BLaER1 (cell line): ENCODE measurements at regions not wholly inside any gene's neighbourhood (a gene's known extent, or its start where the extent isn't known, plus 50 kb on each side); places are given as distances from the start of the nearest gene placed in this dataset.

Experiments
- H3K27ac ChIP-seq: shearing (Covaris generic); formaldehyde crosslinking; 2 replicates; pipeline ENCODE4 v1.8.1; 2022
- H3K27me3 ChIP-seq: shearing (Covaris generic); formaldehyde crosslinking; 2 replicates; pipeline ENCODE4 v1.8.1; 2022
- H3K36me3 ChIP-seq: shearing (Covaris generic); formaldehyde crosslinking; 2 replicates; pipeline ENCODE4 v1.8.1; 2022
- H3K4me1 ChIP-seq: shearing (Covaris generic); formaldehyde crosslinking; 2 replicates; pipeline ENCODE4 v1.8.1; 2022
- H3K4me2 ChIP-seq: shearing (Covaris generic); formaldehyde crosslinking; 2 replicates; pipeline ENCODE4 v1.8.1; 2022
- H3K4me3 ChIP-seq: shearing (Covaris generic); formaldehyde crosslinking; 2 replicates; pipeline ENCODE4 v1.8.1; 2022
- H3K9ac ChIP-seq: shearing (Covaris generic); formaldehyde crosslinking; 2 replicates; pipeline ENCODE4 v1.8.1; 2022
- H3K9me3 ChIP-seq: shearing (Covaris generic); formaldehyde crosslinking; 2 replicates; pipeline ENCODE4 v1.8.1; 2022
- H4K20me1 ChIP-seq: shearing (Covaris generic); formaldehyde crosslinking; 2 replicates; pipeline ENCODE4 v1.8.1; 2022
- Cebpa-rat ChIP-seq: shearing (Covaris generic); IDR thresholded peaks from 2 replicates; pipeline ENCODE4 v1.8.1; 2022

DNA sequence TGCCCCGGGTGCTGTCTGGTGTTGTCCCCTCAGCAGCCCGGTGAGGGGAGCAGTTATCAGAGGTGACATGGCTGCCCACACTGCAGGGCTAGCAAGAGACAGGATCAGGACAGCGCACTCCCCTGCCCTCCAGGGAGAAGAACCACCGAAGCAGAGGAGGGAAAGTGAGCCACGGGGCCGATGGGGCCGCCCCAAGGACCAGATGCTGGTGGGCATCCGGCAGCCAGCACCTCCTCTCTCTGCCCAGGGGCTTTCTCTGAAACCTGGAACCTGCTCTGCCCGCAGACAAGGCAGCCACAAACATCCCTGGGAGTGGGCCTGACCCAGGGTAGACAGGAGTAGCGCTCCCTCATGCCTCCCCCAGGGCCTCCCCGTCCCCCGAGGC, 163.0 kb upstream of the CST7 start:
- Histone ChIP-seq H3K27me3 (no peaks in the 10 kb centered on the region), H3K4me2 (peak overlapping the region; percentile 89), H4K20me1 (no peaks in the 10 kb centered on the region), H3K4me1 (peaks cover 100% of the 10 kb centered on the region), H3K36me3 (no peaks in the 10 kb centered on the region), H3K9me3 (no peaks in the 10 kb centered on the region), H3K4me3 (no peak overlapping the region), H3K9ac (peak overlapping the region; percentile 63), H3K27ac (peak overlapping the region; percentile 80)
- no peak for TF ChIP-seq Cebpa-rat

GRCh38 chr20:24786646-24787045, 162.4 kb upstream of the CST7 start:
- Histone ChIP-seq H3K4me1 (peaks cover 100% of the 10 kb centered on the region), H3K9me3 (no peaks in the 10 kb centered on the region), H3K27ac (peak overlapping the region; percentile 80), H4K20me1 (no peaks in the 10 kb centered on the region), H3K4me3 (no peak overlapping the region; the same call in 1 of the 2 replicates), H3K4me2 (peak overlapping the region; percentile 89), H3K27me3 (no peaks in the 10 kb centered on the region), H3K36me3 (no peaks in the 10 kb centered on the region), H3K9ac (peak overlapping the region; percentile 63)
- no peak for TF ChIP-seq Cebpa-rat

DNA sequence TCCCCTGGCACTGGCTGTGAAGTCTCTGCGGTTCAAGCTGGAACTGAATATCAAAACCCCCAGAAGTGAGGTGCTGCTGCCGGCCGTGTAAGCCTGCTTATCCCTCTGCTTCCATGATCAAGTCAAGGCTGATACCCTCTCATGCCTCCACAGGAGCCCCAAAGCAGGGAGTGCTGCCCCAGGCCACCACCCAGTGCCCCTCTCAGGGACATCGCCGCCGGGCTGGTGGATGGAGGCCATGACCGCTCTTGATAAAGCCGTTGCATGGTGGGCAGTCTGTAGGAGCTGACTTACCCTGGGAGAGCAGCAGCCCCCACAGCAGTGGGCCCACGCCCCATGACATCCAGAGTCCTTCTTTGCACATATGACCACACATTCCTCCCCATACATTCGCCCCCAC, 162.0 kb upstream of the CST7 start:
- H3K36me3 ChIP-seq, result no peaks in the 10 kb centered on the region
- peak overlapping the region; percentile 27 for H3K4me3 ChIP-seq
- H3K27ac ChIP-seq, result peak overlapping the region; percentile 80
- peak overlapping the region; percentile 63; the same call in 1 of the 2 replicates for H3K9ac ChIP-seq
- H3K9me3 ChIP-seq, result no peaks in the 10 kb centered on the region
- H3K27me3 ChIP-seq, result no peaks in the 10 kb centered on the region
- no peak for TF ChIP-seq Cebpa-rat
- H3K4me1 ChIP-seq, result peaks cover 100% of the 10 kb centered on the region
- no peaks in the 10 kb centered on the region for H4K20me1 ChIP-seq
- peak overlapping the region; percentile 89 for H3K4me2 ChIP-seq

- Histone ChIP-seq H3K9me3 (no peaks in the 10 kb centered on the region), H3K36me3 (no peaks in the 10 kb centered on the region), H3K9ac (peak overlapping the region; percentile 63; the same call in 1 of the 2 replicates), H4K20me1 (no peaks in the 10 kb centered on the region), H3K4me2 (peak overlapping the region; percentile 89), H3K27ac (peak overlapping the region; percentile 80), H3K27me3 (no peaks in the 10 kb centered on the region), H3K4me3 (peak overlapping the region; percentile 27; the same call in 1 of the 2 replicates), H3K4me1 (peaks cover 96% of the 10 kb centered on the region)
- TF ChIP-seq Cebpa-rat, result no peak
Observed at GRCh38 chr20:24787621-24788020, 161.4 kb upstream of the CST7 start.

DNA sequence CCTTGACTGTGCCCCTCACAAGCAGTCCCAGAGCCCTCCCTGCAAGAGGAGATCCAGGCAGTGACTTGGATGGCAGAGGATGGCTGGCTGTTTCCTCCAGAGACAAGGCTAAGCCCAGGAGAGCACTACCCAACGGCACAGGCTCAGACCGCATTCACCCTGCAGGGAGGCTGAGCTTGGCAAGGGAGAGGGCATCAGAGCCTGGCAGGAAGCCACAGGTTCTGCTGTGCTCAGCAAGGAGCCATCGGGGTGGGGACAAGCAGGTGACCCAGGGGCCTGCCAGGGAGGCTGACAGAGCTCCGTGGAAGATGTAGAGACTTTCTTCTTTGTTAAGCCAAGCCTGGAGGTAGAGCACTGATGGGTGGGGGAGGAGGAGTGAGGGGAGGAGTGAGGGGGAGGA, 159.2 kb upstream of the CST7 start:
- peaks cover 73% of the 10 kb centered on the region for H3K4me1 ChIP-seq

GRCh38 chr20:24790746-24791283, 158.3 kb upstream of the CST7 start:
- Histone ChIP-seq H3K9ac (peak overlapping the region; percentile 25; the same call in 1 of the 2 replicates), H3K4me1 (peaks cover 72% of the 10 kb centered on the region), H3K9me3 (no peaks in the 10 kb centered on the region), H3K4me3 (no peak overlapping the region), H3K27ac (peak overlapping the region; percentile 23; the same call in 1 of the 2 replicates), H4K20me1 (no peaks in the 10 kb centered on the region), H3K27me3 (no peaks in the 10 kb centered on the region), H3K4me2 (peak overlapping the region; percentile 89), H3K36me3 (no peaks in the 10 kb centered on the region)
- TF ChIP-seq Cebpa-rat, result no peak

More for the DNA sequence above, 159.2 kb upstream of the CST7 start:
- Histone ChIP-seq H3K27me3 (no peaks in the 10 kb centered on the region), H3K9me3 (no peaks in the 10 kb centered on the region), H3K4me2 (peak overlapping the region; percentile 89), H3K27ac (no peak overlapping the region), H3K4me3 (0 out of 2 replicates have a peak overlapping the region, but pooled peaks have one; percentile 2), H3K9ac (no peak overlapping the region; the same call in 1 of the 2 replicates), H3K36me3 (no peaks in the 10 kb centered on the region), H4K20me1 (no peaks in the 10 kb centered on the region)
- TF ChIP-seq Cebpa-rat, result no peak

DNA sequence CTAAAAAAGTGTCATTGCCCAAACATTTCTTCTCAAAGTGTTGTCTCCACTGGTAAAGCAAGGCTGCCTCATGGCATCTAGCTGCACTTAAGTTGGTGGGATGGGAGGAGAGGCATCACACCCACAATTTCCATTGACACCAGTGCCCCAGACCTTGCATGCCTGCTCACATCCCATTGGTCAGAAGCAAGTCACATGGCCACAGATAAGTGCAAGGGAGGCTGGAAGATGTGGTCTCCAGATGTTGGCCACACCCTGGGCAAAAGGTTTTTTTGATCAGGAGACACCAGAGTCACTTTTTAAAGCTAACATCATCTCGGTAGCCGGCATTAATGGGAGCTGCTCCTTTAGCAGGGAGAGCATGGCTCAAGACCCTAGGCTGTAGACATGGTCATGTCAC, 157.1 kb upstream of the CST7 start:
- Histone ChIP-seq H3K36me3 (no peaks in the 10 kb centered on the region), H3K4me1 (peaks cover 62% of the 10 kb centered on the region), H3K27me3 (no peaks in the 10 kb centered on the region), H4K20me1 (no peaks in the 10 kb centered on the region), H3K4me2 (peak overlapping the region; percentile 89; the same call in 1 of the 2 replicates), H3K9me3 (no peaks in the 10 kb centered on the region), H3K27ac (no peak overlapping the region), H3K4me3 (no peak overlapping the region), H3K9ac (no peak overlapping the region)
- TF ChIP-seq Cebpa-rat, result no peak

DNA sequence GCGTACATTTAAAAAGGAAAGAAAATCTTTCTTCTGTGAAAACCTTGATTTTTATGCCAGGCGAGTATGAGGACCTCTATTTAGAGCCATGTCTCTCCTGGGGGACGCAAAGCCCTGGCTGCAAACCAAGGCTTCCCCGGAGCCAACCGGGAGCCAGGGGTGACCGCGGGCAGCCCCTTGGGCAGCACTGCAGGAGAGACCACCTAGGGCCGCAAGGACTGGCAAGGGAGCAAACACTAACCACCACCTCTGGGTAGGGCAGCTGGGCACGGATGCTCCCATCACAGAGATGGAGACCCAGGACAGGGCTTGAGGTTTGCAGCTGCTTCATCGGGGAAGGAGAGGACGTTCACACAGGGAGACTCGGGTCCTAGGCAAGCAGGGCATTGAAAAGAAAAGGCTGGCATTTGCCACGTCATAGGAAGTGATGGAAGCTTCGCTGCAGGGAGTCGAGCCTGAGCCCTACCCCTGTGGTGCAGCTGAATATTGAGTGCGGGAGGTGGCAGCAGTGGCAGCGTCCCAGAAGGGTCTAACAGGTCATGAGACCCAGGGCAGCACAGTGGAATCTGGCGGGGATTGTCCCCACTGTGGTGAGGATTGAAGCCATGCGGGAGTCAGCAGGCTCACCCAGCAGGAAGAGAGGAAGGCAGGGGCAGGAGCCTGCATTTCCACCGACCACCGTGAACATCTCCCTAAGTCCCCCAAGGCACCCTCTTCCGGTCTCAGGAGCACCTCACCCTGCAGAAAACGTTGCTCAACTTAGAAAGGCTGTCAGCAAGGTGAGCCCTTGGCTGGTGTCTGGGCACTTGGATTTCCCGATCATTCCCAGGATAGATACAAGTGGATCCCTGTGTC, 156.2 kb upstream of the CST7 start:
- no peaks in the 10 kb centered on the region for H3K36me3 ChIP-seq
- no peaks in the 10 kb centered on the region for H3K9me3 ChIP-seq
- H4K20me1 ChIP-seq, result no peaks in the 10 kb centered on the region
- peaks cover 53% of the 10 kb centered on the region for H3K4me1 ChIP-seq
- H3K27me3 ChIP-seq, result no peaks in the 10 kb centered on the region
- no peak overlapping the region for H3K27ac ChIP-seq
- TF ChIP-seq Cebpa-rat, result no peak
- no peak overlapping the region for H3K4me3 ChIP-seq
- H3K9ac ChIP-seq, result no peak overlapping the region
- no peak overlapping the region for H3K4me2 ChIP-seq

- H3K4me3 ChIP-seq, result no peak overlapping the region
- no peaks in the 10 kb centered on the region for H3K9me3 ChIP-seq
- no peak overlapping the region for H3K9ac ChIP-seq
- peak overlapping the region; percentile 39 for H3K4me2 ChIP-seq
- H3K4me1 ChIP-seq, result peaks cover 27% of the 10 kb centered on the region
- H3K36me3 ChIP-seq, result no peaks in the 10 kb centered on the region
- no peak for TF ChIP-seq Cebpa-rat
- no peaks in the 10 kb centered on the region for H4K20me1 ChIP-seq
- no peak overlapping the region for H3K27ac ChIP-seq
- H3K27me3 ChIP-seq, result no peaks in the 10 kb centered on the region
Observed at GRCh38 chr20:24795436-24795835, 153.6 kb upstream of the CST7 start.

GRCh38 chr20:24796236-24796635, 152.8 kb upstream of the CST7 start:
- H3K4me3 ChIP-seq, result no peak overlapping the region
- H3K9ac ChIP-seq, result no peak overlapping the region
- H3K27ac ChIP-seq, result no peak overlapping the region
- H4K20me1 ChIP-seq, result no peaks in the 10 kb centered on the region
- TF ChIP-seq Cebpa-rat, result no peak
- H3K36me3 ChIP-seq, result no peaks in the 10 kb centered on the region
- no peak overlapping the region for H3K4me2 ChIP-seq
- no peaks in the 10 kb centered on the region for H3K27me3 ChIP-seq
- no peaks in the 10 kb centered on the region for H3K9me3 ChIP-seq
- H3K4me1 ChIP-seq, result peaks cover 19% of the 10 kb centered on the region
